Gastrocnemius medialis (tissue), 4 donors: ENCODE measurements at regions not wholly inside any gene's neighbourhood (a gene's known extent, or its start where the extent isn't known, plus 50 kb on each side); places are given as distances from the start of the nearest gene placed in this dataset.

Source experiments
- ATAC-seq, 2 donors: fragments of 150-250 bp; one replicate each; pipeline ENCODE4 v1.9.1; 2016
- DNase-seq, 2 donors: peaks; one replicate each; pipeline ENCODE4 v3.0.0-alpha.2; 2019
- H3K27ac ChIP-seq, 4 donors: fragments of 200-600 bp; sonication (generic); 1 replicate in 1 of 4; 2 replicates in 3 of 4; pipeline ENCODE4 v1.5.1; 2016 to 2018; ENCODE audit warnings: mild to moderate bottlenecking in 2 of 4, moderate library complexity in 1 of 4
- H3K27me3 ChIP-seq, 3 donors: fragments of 200-600 bp; sonication (generic) in 2 of 3; 1 replicate in 1 of 3; 2 replicates in 2 of 3; pipeline versions ENCODE4 v1.5.1 to v1.6.0; 2016 to 2019; ENCODE audit warnings: mild to moderate bottlenecking in 1 of 3, moderate library complexity in 1 of 3
- H3K36me3 ChIP-seq, 2 donors: fragments of 200-600 bp; sonication (generic) in 1 of 2; one replicate each; pipeline ENCODE4 v1.5.1; 2017 to 2018
- H3K4me1 ChIP-seq, 2 donors: fragments of 200-600 bp; sonication (generic) in 1 of 2; one replicate each; pipeline ENCODE4 v1.5.1; 2016 to 2017; ENCODE audit warnings: mild to moderate bottlenecking in 2 of 2
- H3K4me3 ChIP-seq, 4 donors: fragments of 200-600 bp; sonication (generic) in 3 of 4; 1 replicate in 1 of 4; 2 replicates in 3 of 4; pipeline ENCODE4 v1.5.1; 2016 to 2019; ENCODE audit warnings: mild to moderate bottlenecking in 2 of 4
- H3K9me3 ChIP-seq, 3 donors: fragments of 200-600 bp; sonication (generic) in 2 of 3; 1 replicate in 1 of 3; 2 replicates in 2 of 3; pipeline ENCODE4 v1.5.1; 2016 to 2019
- POLR2A ChIP-seq, 2 donors: fragments of 450-650 bp; IDR thresholded peaks; one replicate each; pipeline ENCODE4 v1.6.1; 2017; ENCODE audit warnings: antibody characterized with exemption in 2 of 2, mild to moderate bottlenecking in 2 of 2, moderate library complexity in 2 of 2
- in situ Hi-C, 4 donors: fragments of 200-750 bp; cut with MboI; loops; one replicate each; pipeline versions ENCODE4 v1.15.0 to v1.8.0; 2017; ENCODE audit warnings: low sequenced_read_pairs in 4 of 4
- intact Hi-C: fragments of 100-400 bp; cut with DNase I; formaldehyde crosslinking; loops from one replicate; pipeline ENCODE4 v1.15.1; 2023; ENCODE audit warnings: low total_unique reads
- TF ChIP-seq, protein P1 (sequence below), 5 experiments: fragments of 450-650 bp in 3 of 5; fragments of 200-600 bp in 2 of 5; sonication (generic) in 2 of 5; IDR thresholded peaks in 4 of 5; conservative IDR thresholded peaks in 1 of 5; 1 replicate in 4 of 5; 2 replicates in 1 of 5; pipeline ENCODE4 v1.5.1; 2016 to 2019; ENCODE audit warnings: antibody characterized with exemption in 5 of 5, mild to moderate bottlenecking in 3 of 5, moderate library complexity in 3 of 5

GRCh38 chr14:87079416-87079815 lies 913.6 kb downstream of the GALC start:
- H3K27ac ChIP-seq = no peak overlapping the region
- no peaks in the 10 kb centered on the region for H3K27me3 ChIP-seq
- no peak for DNase-seq
- H3K9me3 ChIP-seq = no peaks in the 10 kb centered on the region
- H3K36me3 ChIP-seq = no peaks in the 10 kb centered on the region
- ATAC-seq = no peak
- no peaks in the 10 kb centered on the region for H3K4me1 ChIP-seq
- intact Hi-C loops = no loop called here
- in situ Hi-C loops = no loop called here
- H3K4me3 ChIP-seq = no peak overlapping the region
- TF ChIP-seq, protein P1, sequence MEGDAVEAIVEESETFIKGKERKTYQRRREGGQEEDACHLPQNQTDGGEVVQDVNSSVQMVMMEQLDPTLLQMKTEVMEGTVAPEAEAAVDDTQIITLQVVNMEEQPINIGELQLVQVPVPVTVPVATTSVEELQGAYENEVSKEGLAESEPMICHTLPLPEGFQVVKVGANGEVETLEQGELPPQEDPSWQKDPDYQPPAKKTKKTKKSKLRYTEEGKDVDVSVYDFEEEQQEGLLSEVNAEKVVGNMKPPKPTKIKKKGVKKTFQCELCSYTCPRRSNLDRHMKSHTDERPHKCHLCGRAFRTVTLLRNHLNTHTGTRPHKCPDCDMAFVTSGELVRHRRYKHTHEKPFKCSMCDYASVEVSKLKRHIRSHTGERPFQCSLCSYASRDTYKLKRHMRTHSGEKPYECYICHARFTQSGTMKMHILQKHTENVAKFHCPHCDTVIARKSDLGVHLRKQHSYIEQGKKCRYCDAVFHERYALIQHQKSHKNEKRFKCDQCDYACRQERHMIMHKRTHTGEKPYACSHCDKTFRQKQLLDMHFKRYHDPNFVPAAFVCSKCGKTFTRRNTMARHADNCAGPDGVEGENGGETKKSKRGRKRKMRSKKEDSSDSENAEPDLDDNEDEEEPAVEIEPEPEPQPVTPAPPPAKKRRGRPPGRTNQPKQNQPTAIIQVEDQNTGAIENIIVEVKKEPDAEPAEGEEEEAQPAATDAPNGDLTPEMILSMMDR (IDR thresholded peaks at IDR 0.05 in 4 of 5, conservative IDR thresholded peaks at IDR 0.05 in 1 of 5) = no peak
- TF ChIP-seq POLR2A (IDR thresholded peaks at IDR 0.05) = no peak

DNA sequence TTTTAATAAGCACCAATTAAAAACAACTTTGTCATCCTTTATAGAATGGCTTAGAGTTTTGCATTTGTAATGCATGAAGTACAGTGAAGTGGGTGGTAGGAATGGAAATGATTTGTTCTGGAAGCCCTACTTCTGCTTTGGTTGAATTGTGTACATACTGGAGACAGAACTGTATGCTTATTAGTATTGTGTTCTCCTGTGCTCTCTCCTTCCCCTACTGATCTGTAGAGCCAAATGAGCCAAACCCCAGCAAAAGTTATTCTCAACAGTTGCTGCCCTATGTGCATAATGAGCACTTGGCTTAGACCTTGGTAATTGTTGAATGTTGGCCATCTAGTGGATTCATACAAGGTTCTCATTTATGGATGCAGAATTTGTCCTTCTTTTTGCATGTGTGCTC lies 916.1 kb downstream of the GALC start:
- no peaks in the 10 kb centered on the region for H3K36me3 ChIP-seq
- H3K4me3 ChIP-seq = no peak overlapping the region
- H3K4me1 ChIP-seq = no peaks in the 10 kb centered on the region
- ATAC-seq (no peak), DNase-seq (no peak)
- no peak overlapping the region for H3K27ac ChIP-seq
- no peaks in the 10 kb centered on the region for H3K9me3 ChIP-seq
- H3K27me3 ChIP-seq = no peaks in the 10 kb centered on the region
- in situ Hi-C loops (no loop called here), intact Hi-C loops (no loop called here)
- TF ChIP-seq, protein P1 (IDR thresholded peaks at IDR 0.05 in 4 of 5, conservative IDR thresholded peaks at IDR 0.05 in 1 of 5) = no peak
- TF ChIP-seq POLR2A (IDR thresholded peaks at IDR 0.05) = no peak

GRCh38 chr14:87076146-87076545 lies 916.8 kb downstream of the GALC start:
- Histone ChIP-seq H3K36me3 (no peaks in the 10 kb centered on the region), H3K4me1 (no peaks in the 10 kb centered on the region), H3K27ac (no peak overlapping the region), H3K9me3 (no peaks in the 10 kb centered on the region), H3K27me3 (no peaks in the 10 kb centered on the region), H3K4me3 (no peak overlapping the region)
- ATAC-seq (no peak), DNase-seq (no peak)
- intact Hi-C loops = no loop called here
- TF ChIP-seq POLR2A (IDR thresholded peaks at IDR 0.05) = no peak
- TF ChIP-seq, protein P1 (IDR thresholded peaks at IDR 0.05 in 4 of 5, conservative IDR thresholded peaks at IDR 0.05 in 1 of 5) = no peak
- in situ Hi-C loops = no loop called here

- in situ Hi-C loops = no loop called here
- no peaks in the 10 kb centered on the region for H3K4me1 ChIP-seq
- DNase-seq = no peak
- H3K27me3 ChIP-seq = no peaks in the 10 kb centered on the region
- H3K4me3 ChIP-seq = no peak overlapping the region
- TF ChIP-seq, protein P1 (IDR thresholded peaks at IDR 0.05 in 4 of 5, conservative IDR thresholded peaks at IDR 0.05 in 1 of 5) = no peak
- TF ChIP-seq POLR2A (IDR thresholded peaks at IDR 0.05) = no peak
- no peaks in the 10 kb centered on the region for H3K9me3 ChIP-seq
- no peak overlapping the region for H3K27ac ChIP-seq
- intact Hi-C loops = no loop called here
- H3K36me3 ChIP-seq = no peaks in the 10 kb centered on the region
- ATAC-seq = no peak
These were observed 919.0 kb downstream of the GALC start for GRCh38 chr14:87073880-87074570.

DNA sequence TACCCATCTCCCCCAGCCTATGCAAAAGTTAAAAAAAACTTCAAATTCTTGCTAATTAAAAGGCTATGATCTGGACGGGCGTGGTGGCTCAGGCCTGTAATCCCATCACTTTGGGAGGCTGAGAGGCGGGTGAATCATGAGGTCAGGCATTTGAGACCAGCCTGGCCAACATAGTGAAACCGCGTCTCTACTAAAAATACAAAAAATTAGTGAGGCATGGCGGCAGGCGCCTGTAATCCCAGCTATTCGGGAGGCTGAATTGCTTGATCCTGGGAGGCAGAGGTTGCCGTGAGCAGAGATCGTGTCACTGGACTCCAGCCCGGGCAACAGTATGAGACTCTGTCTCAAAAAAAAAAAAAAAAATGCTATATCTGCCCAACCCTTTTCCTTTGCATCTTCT lies 925.4 kb downstream of the GALC start:
- in situ Hi-C loops = no loop called here

More for the DNA sequence above, 925.4 kb downstream of the GALC start:
- Histone ChIP-seq H3K9me3 (no peaks in the 10 kb centered on the region), H3K4me3 (no peak overlapping the region), H3K4me1 (no peaks in the 10 kb centered on the region), H3K27me3 (no peaks in the 10 kb centered on the region), H3K36me3 (no peaks in the 10 kb centered on the region), H3K27ac (no peak overlapping the region)
- DNase-seq = no peak
- TF ChIP-seq POLR2A (IDR thresholded peaks at IDR 0.05) = no peak
- TF ChIP-seq, protein P1 (IDR thresholded peaks at IDR 0.05 in 4 of 5, conservative IDR thresholded peaks at IDR 0.05 in 1 of 5) = no peak
- intact Hi-C loops = no loop called here
- no peak for ATAC-seq
